B cell (primary cell): ENCODE measurements at regions not wholly inside any gene's neighbourhood (a gene's known extent, or its start where the extent isn't known, plus 50 kb on each side); places are given as distances from the start of the nearest gene placed in this dataset.

ENCODE experiments used
- ATAC-seq: fragments of 200-7000 bp; cut with Tn5 transposase; one replicate; pipeline ENCODE4 v1.10.0; 2021; ENCODE audit warnings: low read depth, mild to moderate bottlenecking, moderate number of reproducible peaks, moderate library complexity
- CTCF ChIA-PET: fragments of 350-600 bp; sonication (Branson Sonifier 250); formaldehyde crosslinking; loops from one replicate; lab custom pipeline; 2021; ENCODE audit warnings: antibody characterized with exemption, inconsistent platforms; lab: Charles Lee
- POLR2A ChIA-PET: fragments of 350-600 bp; sonication (Branson Sonifier 250); formaldehyde crosslinking; loops from one replicate; lab custom pipeline; 2021; ENCODE audit warnings: antibody characterized with exemption; lab: Charles Lee
- DNase-seq: peaks from one replicate; pipeline ENCODE4 v3.0.0; 2013
- H2AFZ ChIP-seq: 2 replicates; pipeline ENCODE4 v1.6.1; 2012; ENCODE audit warnings: mild to moderate bottlenecking, low read depth, low read length; ENCODE audit not compliant: insufficient read depth, poor library complexity, severe bottlenecking
- H3K27ac ChIP-seq, 2 donors: 1 replicate in 1 of 2; 2 replicates in 1 of 2; pipeline ENCODE4 v1.5.1; 2012 to 2013; ENCODE audit warnings: low read length in 2 of 2, mild to moderate bottlenecking in 2 of 2, moderate library complexity in 1 of 2
- H3K27me3 ChIP-seq, 4 experiments: fragments of 200-600 bp in 1 of 4; sonication (generic) in 1 of 4; replicated peaks in 1 of 4; 1 replicate in 2 of 4; 2 replicates in 2 of 4; pipeline versions ENCODE4 v1.6.1 to v1.7.0; 2013 to 2016; ENCODE audit warnings: low read length in 3 of 4, mild to moderate bottlenecking in 2 of 4, mixed read lengths in 1 of 4, moderate library complexity in 1 of 4; ENCODE audit not compliant: insufficient read depth in 4 of 4, control insufficient read depth in 3 of 4; ENCODE audit errors: control extremely low read depth in 1 of 4
- H3K36me3 ChIP-seq, 2 experiments: replicated peaks in 1 of 2; 1 replicate in 1 of 2; 2 replicates in 1 of 2; pipeline versions ENCODE4 v1.6.1 to v1.7.1; 2013; ENCODE audit warnings: low read length in 1 of 2; ENCODE audit not compliant: insufficient read depth in 2 of 2, control insufficient read depth in 1 of 2; ENCODE audit errors: control extremely low read depth in 1 of 2, extremely low read depth in 1 of 2
- H3K4me1 ChIP-seq, 2 donors: fragments of 200-600 bp in 1 of 2; sonication (generic) in 1 of 2; 1 replicate in 1 of 2; 2 replicates in 1 of 2; pipeline versions ENCODE4 v1.5.1 to v1.6.1; 2013 to 2017; ENCODE audit warnings: low read length in 2 of 2; ENCODE audit not compliant: control insufficient read depth in 2 of 2, insufficient read depth in 2 of 2
- H3K4me2 ChIP-seq: replicated peaks from 2 replicates; pipeline ENCODE3; 2012; ENCODE audit warnings: mild to moderate bottlenecking, low read depth, low read length; ENCODE audit not compliant: poor library complexity, severe bottlenecking
- H3K4me3 ChIP-seq, 5 experiments: fragments of 200-600 bp in 1 of 5; sonication (generic) in 1 of 5; 1 replicate in 3 of 5; 2 replicates in 2 of 5; pipeline versions ENCODE4 v1.5.1 to v1.7.0; 2011 to 2016; ENCODE audit warnings: low read length in 4 of 5, mild to moderate bottlenecking in 4 of 5, low read depth in 2 of 5, control low read depth in 1 of 5, moderate library complexity in 1 of 5; ENCODE audit not compliant: insufficient read depth in 1 of 5; ENCODE audit errors: control extremely low read depth in 1 of 5, extremely low read depth in 1 of 5
- H3K79me2 ChIP-seq: fragments of 200-600 bp; sonication (generic); one replicate; pipeline ENCODE4 v1.6.0; 2016; ENCODE audit warnings: low read length; ENCODE audit not compliant: control insufficient read depth, insufficient read depth
- H3K9ac ChIP-seq: fragments of 200-600 bp; sonication (generic); 2 replicates; pipeline ENCODE4 v1.6.1; 2017; ENCODE audit warnings: mild to moderate bottlenecking, low read length, moderate library complexity
- H3K9me3 ChIP-seq, 3 donors: one replicate each; pipeline versions ENCODE4 v1.6.1 to v1.7.1; 2013; ENCODE audit warnings: low read length in 2 of 3; ENCODE audit not compliant: control insufficient read depth in 2 of 3, insufficient read depth in 1 of 3; ENCODE audit errors: control extremely low read depth in 1 of 3
- H4K20me1 ChIP-seq: 2 replicates; pipeline ENCODE4 v1.6.0; 2012; ENCODE audit warnings: mild to moderate bottlenecking, low read length; ENCODE audit not compliant: insufficient read depth, control insufficient read depth, poor library complexity, severe bottlenecking
- H3K27ac Mint-ChIP-seq: one replicate; pipeline ENCODE4 v1.8.0; 2021; ENCODE audit warnings: mixed read lengths
- H3K27me3 Mint-ChIP-seq: one replicate; pipeline ENCODE4 v1.8.0; 2021; ENCODE audit warnings: mixed read lengths
- H3K4me1 Mint-ChIP-seq: one replicate; pipeline ENCODE4 v1.8.0; 2021; ENCODE audit warnings: mixed read lengths
- H3K4me3 Mint-ChIP-seq: one replicate; pipeline ENCODE4 v1.8.0; 2021; ENCODE audit warnings: mixed read lengths
- H3K9me3 Mint-ChIP-seq: one replicate; pipeline ENCODE4 v1.8.0; 2022; ENCODE audit warnings: mixed read lengths; ENCODE audit not compliant: insufficient read depth
- EZH2 ChIP-seq: IDR thresholded peaks from 2 replicates; pipeline ENCODE4 v1.6.1; 2012; ENCODE audit warnings: borderline replicate concordance, low read depth, mild to moderate bottlenecking, moderate library complexity, low read length; ENCODE audit not compliant: insufficient read depth, poor library complexity, severe bottlenecking
- WGBS: methylation state at CpG from one replicate; pipeline ENCODE4 v1.1.5; 2013; ENCODE audit warnings: missing lambda C conversion rate; ENCODE audit not compliant: insufficient coverage; 5-methylcytosine and 5-hydroxymethylcytosine counted together
- intact Hi-C: fragments of 100-400 bp; cut with micrococcal nuclease; formaldehyde crosslinking; loops from one replicate; pipeline ENCODE4 v1.10.0; 2022
- TF ChIP-seq, protein P1 (sequence below): fragments of 200-600 bp; IDR thresholded peaks from one replicate; pipeline ENCODE4 v1.8.0; 2022; ENCODE audit warnings: antibody characterized with exemption, mild to moderate bottlenecking

DNA sequence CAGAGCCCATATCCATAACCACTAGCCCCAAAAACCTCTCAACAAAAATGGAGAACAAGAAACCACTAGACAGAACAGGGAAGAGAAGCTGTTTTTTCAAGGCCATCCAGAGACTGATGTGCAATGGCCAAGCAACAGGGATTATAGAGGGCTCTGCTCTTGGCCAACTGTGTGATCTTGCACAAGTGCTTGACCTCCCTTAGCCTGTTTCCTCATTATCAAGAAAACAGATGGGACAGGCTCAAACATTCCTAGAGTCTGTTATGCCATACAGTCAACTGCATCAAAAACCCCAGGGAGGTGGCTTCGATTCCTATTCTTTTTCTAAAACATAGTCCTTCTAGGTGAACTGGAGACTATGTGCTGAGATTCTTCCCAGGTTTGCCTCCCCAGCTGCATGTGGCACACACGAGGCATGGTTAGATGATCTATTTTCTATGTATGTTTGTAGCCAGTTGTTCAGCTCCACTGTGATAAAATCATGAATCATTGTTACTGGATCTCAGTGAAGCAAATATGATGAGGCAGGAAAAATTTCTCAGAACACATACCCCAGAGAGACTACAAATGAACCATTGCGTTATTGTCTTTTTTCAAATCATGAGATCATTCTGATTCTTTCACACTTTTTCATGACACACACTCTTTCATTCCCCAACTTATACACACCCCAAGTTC is 132.9 kb upstream of the TGFBR2 start:
- H3K9me3 ChIP-seq, result no peaks in the 10 kb centered on the region
- Mint-ChIP-seq H3K9me3 (no peaks in the 10 kb centered on the region), H3K27ac (peak overlapping the region; percentile 46), H3K4me3 (peak overlapping the region; percentile 17), H3K4me1 (peaks cover 49% of the 10 kb centered on the region), H3K27me3 (no peaks in the 10 kb centered on the region)
- DNase-seq, result no peak
- H4K20me1 ChIP-seq, result no peaks in the 10 kb centered on the region
- H3K79me2 ChIP-seq, result no peaks in the 10 kb centered on the region
- H3K9ac ChIP-seq, result no peak overlapping the region
- no peaks in the 10 kb centered on the region for H3K36me3 ChIP-seq
- TF ChIP-seq, protein P1, sequence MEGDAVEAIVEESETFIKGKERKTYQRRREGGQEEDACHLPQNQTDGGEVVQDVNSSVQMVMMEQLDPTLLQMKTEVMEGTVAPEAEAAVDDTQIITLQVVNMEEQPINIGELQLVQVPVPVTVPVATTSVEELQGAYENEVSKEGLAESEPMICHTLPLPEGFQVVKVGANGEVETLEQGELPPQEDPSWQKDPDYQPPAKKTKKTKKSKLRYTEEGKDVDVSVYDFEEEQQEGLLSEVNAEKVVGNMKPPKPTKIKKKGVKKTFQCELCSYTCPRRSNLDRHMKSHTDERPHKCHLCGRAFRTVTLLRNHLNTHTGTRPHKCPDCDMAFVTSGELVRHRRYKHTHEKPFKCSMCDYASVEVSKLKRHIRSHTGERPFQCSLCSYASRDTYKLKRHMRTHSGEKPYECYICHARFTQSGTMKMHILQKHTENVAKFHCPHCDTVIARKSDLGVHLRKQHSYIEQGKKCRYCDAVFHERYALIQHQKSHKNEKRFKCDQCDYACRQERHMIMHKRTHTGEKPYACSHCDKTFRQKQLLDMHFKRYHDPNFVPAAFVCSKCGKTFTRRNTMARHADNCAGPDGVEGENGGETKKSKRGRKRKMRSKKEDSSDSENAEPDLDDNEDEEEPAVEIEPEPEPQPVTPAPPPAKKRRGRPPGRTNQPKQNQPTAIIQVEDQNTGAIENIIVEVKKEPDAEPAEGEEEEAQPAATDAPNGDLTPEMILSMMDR, result no peak
- no peak for TF ChIP-seq EZH2
- H3K4me2 ChIP-seq, result no peak overlapping the region
- ChIA-PET POLR2A (no interaction called here), CTCF (interaction anchor here (0.8 to 1.2 kb wide), 2 partner anchors 113 to 162 kb away, joined by 3 read pairs; no protein-coding TSS in a partner anchor)
- WGBS, result 100% methylated on average over 2 of the region's 3 CpGs
- H2AFZ ChIP-seq, result no peak overlapping the region
- no peak for ATAC-seq
- no peak overlapping the region for H3K27ac ChIP-seq
- no peaks in the 10 kb centered on the region for H3K27me3 ChIP-seq
- H3K4me3 ChIP-seq, result no peak overlapping the region
- intact Hi-C loops, result loop anchor here (1.0 to 2.0 kb wide), 2 partner anchors 17 to 19 kb away; no protein-coding TSS in a partner anchor
- peaks cover 45 to 46% of the 10 kb centered on the region in 2 donors for H3K4me1 ChIP-seq

DNA sequence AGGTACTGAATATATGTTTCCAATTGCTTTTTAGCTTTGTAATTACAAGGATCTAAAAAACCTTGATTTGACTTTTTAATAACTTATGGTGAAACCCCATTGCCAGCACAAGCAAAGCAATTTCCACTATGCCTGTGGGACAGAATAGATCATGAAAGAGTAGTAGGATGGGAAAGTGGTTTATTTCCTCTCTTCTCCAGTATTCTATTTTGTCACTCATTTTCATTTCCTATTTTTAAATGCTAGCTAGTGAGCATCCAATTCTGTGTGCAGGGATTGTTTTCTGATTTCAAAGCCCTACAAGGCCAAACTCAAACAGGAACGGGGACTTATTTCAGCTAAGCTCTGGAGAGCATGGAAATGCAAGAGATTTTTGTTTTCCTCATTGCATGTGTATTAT is 132.0 kb upstream of the TGFBR2 start:
- TF ChIP-seq, protein P1, result no peak
- no peak for TF ChIP-seq EZH2

More for the DNA sequence above, 132.0 kb upstream of the TGFBR2 start:
- ChIA-PET POLR2A (no interaction called here), CTCF (interaction anchor here (1.0 to 1.6 kb wide), 6 partner anchors 16 to 275 kb away, joined by 3 to 6 read pairs (median 3); no protein-coding TSS in a partner anchor)
- Histone ChIP-seq H3K9me3 (peaks cover 0 to 1% (median 0%) of the 10 kb centered on the region in 3 donors), H3K9ac (no peak overlapping the region), H3K27ac (peak overlapping the region in 1 of 2 donors; percentile 53), H4K20me1 (no peaks in the 10 kb centered on the region), H3K79me2 (no peaks in the 10 kb centered on the region), H3K36me3 (no peaks in the 10 kb centered on the region), H3K4me3 (no peak overlapping the region), H3K4me1 (peaks cover 51 to 55% of the 10 kb centered on the region in 2 donors), H2AFZ (no peak overlapping the region), H3K4me2 (peak overlapping the region; percentile 42), H3K27me3 (no peaks in the 10 kb centered on the region)
- peaks cover 55% of the 10 kb centered on the region for H3K4me1 Mint-ChIP-seq
- ATAC-seq (no peak), DNase-seq (no peak)
- H3K9me3 Mint-ChIP-seq, result peaks cover under 1% of the 10 kb centered on the region
- WGBS, result no CpG with 5 or more reads among the region's 1 CpG
- no peaks in the 10 kb centered on the region for H3K27me3 Mint-ChIP-seq
- intact Hi-C loops, result loop anchor here (1.0 to 2.0 kb wide), 2 partner anchors 18 kb away; no protein-coding TSS in a partner anchor
- H3K27ac Mint-ChIP-seq, result peak overlapping the region; percentile 75
- H3K4me3 Mint-ChIP-seq, result peak overlapping the region; percentile 63
